HUES48 (cell line): ENCODE measurements at regions not wholly inside any gene's neighbourhood (a gene's known extent, or its start where the extent isn't known, plus 50 kb on each side); places are given as distances from the start of the nearest gene placed in this dataset.

ENCODE experiments used
- H3K27ac ChIP-seq: one replicate; pipeline ENCODE4 v1.7.0; 2013; ENCODE audit warnings: low read depth, low read length, inconsistent platforms
- H3K27me3 ChIP-seq: 2 replicates; pipeline ENCODE4 v1.6.1; 2013; ENCODE audit warnings: mild to moderate bottlenecking, low read length; ENCODE audit not compliant: control insufficient read depth, insufficient read depth
- H3K36me3 ChIP-seq: 2 replicates; pipeline ENCODE4 v1.6.1; 2013; ENCODE audit warnings: low read length; ENCODE audit not compliant: control insufficient read depth, insufficient read depth
- H3K4me1 ChIP-seq: 2 replicates; pipeline ENCODE4 v1.6.1; 2013; ENCODE audit warnings: mild to moderate bottlenecking, low read length; ENCODE audit not compliant: control insufficient read depth, insufficient read depth
- H3K4me3 ChIP-seq: 2 replicates; pipeline ENCODE4 v1.5.1; 2013; ENCODE audit warnings: mild to moderate bottlenecking, low read depth, low read length
- H3K9ac ChIP-seq: 2 replicates; pipeline ENCODE4 v1.6.1; 2013; ENCODE audit warnings: mild to moderate bottlenecking, low read depth, low read length, moderate library complexity
- H3K9me3 ChIP-seq: 2 replicates; pipeline ENCODE4 v1.6.1; 2013; ENCODE audit warnings: low read length; ENCODE audit not compliant: control insufficient read depth, insufficient read depth

DNA sequence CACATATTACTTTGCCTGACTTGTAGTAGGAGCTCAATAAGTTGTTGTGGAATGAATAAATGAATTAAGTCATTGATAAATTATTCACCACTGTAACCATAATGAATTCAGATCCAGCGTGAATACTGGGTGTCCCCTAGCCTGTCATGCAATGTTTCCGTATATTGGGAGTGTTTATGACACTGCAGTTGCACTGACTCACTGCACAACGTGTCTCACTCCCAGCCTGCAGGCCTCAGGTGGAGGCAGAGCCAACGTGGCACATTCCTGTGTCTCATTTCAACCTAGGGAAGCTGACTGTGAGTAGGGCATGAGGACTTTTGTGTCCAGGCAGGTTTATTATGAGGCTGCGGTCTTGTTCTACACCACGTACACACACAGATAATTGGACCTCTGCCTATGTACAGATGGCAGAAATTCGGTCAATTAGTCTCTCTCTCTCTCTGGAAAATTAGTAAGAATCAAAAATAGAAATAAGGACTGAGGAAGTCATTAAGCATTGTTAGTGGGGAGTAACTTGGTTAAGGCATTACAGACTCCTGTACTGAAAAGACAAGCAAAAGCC lies 299.1 kb upstream of the IGFBP3 start:
- no peak overlapping the region for H3K4me3 ChIP-seq
- no peaks in the 10 kb centered on the region for H3K36me3 ChIP-seq
- no peak overlapping the region for H3K27ac ChIP-seq
- H3K9me3 ChIP-seq = no peaks in the 10 kb centered on the region
- no peak overlapping the region for H3K9ac ChIP-seq
- H3K27me3 ChIP-seq = no peaks in the 10 kb centered on the region
- H3K4me1 ChIP-seq = no peaks in the 10 kb centered on the region

DNA sequence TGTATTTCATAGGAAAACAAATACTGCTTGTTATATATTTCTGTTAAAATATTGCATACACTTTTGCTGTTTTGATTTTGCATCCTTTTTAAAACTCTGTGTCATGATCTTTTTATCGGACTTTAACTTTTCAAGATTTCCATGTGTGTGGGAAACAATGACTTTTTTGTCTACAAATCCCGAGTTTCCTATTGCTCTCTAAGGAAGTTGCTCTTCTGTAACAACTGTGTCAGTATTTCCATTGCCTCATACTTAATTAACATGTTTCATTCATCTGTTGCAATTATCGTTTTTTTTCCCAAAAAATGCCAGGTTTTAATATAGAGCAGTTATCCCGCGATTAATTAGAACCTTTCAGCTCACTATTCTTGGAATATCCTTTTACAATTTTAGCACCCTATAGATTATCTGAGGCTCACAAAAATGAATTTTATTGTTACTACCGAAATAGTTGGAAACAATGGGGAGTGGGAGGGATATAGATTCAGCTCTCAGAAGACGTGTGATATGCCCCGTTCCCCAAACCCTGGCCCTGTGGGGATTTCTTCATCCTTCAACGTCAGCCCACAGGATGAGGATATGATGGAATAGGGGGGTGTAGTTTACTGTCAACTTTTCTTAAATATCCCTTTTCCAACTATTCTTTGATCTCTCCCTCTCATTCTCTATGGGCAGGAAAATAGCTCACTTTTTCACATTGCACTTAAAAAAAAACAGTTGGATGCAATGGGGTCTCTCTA lies 297.6 kb upstream of the IGFBP3 start:
- Histone ChIP-seq H3K36me3 (no peaks in the 10 kb centered on the region), H3K4me3 (no peak overlapping the region), H3K9ac (no peak overlapping the region), H3K9me3 (no peaks in the 10 kb centered on the region), H3K4me1 (no peaks in the 10 kb centered on the region), H3K27ac (no peak overlapping the region), H3K27me3 (no peaks in the 10 kb centered on the region)

DNA sequence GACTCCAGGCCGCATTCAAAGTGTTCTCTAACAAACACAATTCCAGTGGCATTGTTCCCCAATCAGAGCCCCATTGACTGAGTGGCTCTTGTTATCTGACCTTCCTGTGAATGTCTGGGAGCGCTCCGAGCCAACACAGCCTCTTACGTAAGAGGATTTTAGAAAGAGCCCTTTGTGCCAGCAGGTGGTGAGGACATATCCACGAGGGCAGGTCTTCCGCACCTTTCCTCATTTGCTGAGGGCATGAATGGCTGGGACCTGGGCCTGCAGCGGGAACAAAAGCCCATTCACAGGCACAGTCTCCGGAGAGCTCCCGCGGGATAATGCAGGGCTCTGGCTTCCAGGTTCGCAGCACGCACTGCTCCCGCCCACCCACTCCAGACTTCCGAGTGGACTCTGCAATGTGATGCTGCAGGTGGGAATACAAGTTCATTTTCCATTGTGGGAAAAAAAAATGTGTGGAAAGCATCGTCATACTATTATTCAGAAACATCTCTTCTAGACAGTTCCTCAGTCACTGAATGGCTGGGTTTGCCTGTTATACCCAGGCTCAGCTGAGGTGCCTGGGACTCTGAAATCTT lies 295.0 kb upstream of the IGFBP3 start:
- Histone ChIP-seq H3K36me3 (no peaks in the 10 kb centered on the region), H3K4me1 (no peaks in the 10 kb centered on the region), H3K9me3 (no peaks in the 10 kb centered on the region), H3K27ac (no peak overlapping the region), H3K27me3 (no peaks in the 10 kb centered on the region), H3K9ac (no peak overlapping the region), H3K4me3 (no peak overlapping the region)

DNA sequence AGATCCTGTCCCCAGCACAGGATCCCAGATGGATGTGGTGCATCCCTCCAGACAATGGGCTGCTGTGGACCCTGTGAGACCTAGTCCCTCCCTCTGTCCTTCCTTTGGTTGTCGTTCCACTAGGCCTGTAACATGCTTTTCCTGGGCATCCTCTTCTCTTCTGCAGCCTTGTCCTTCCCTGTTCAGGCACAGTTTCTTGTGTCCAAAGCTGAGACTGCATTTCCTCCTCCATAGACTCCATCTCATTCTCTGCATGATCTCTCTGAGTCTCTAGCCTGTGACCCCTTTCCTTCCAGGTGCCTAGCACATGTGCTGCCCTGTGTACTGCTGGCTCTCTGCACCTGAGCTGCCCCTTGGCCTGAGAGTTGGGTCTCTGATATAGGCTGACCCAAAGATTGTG lies 293.5 kb upstream of the IGFBP3 start:
- Histone ChIP-seq H3K36me3 (no peaks in the 10 kb centered on the region), H3K4me1 (no peaks in the 10 kb centered on the region), H3K9me3 (no peaks in the 10 kb centered on the region), H3K9ac (no peak overlapping the region), H3K27ac (no peak overlapping the region), H3K4me3 (no peak overlapping the region), H3K27me3 (no peaks in the 10 kb centered on the region)

DNA sequence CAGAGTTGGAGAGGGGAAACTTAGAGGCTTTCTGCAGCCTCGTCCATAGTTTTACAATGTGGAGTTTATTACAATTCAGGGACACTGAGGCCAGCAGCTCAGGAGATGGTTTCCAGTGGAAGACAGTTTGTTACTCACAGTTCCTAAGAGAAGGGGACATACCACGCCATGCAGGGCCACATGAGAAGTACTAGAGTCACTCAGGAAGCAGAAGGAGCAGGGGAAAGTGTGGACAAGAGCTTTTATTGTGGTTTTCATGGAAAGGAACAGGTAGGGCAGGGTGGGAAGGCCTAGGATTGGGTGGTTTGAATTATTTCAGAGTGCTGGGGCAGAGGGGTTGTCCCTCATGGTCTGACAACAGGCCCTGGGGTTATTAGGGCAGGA lies 292.1 kb upstream of the IGFBP3 start:
- Histone ChIP-seq H3K4me1 (no peaks in the 10 kb centered on the region), H3K36me3 (no peaks in the 10 kb centered on the region), H3K27ac (no peak overlapping the region), H3K9me3 (no peaks in the 10 kb centered on the region), H3K9ac (no peak overlapping the region), H3K4me3 (no peak overlapping the region), H3K27me3 (no peaks in the 10 kb centered on the region)

DNA sequence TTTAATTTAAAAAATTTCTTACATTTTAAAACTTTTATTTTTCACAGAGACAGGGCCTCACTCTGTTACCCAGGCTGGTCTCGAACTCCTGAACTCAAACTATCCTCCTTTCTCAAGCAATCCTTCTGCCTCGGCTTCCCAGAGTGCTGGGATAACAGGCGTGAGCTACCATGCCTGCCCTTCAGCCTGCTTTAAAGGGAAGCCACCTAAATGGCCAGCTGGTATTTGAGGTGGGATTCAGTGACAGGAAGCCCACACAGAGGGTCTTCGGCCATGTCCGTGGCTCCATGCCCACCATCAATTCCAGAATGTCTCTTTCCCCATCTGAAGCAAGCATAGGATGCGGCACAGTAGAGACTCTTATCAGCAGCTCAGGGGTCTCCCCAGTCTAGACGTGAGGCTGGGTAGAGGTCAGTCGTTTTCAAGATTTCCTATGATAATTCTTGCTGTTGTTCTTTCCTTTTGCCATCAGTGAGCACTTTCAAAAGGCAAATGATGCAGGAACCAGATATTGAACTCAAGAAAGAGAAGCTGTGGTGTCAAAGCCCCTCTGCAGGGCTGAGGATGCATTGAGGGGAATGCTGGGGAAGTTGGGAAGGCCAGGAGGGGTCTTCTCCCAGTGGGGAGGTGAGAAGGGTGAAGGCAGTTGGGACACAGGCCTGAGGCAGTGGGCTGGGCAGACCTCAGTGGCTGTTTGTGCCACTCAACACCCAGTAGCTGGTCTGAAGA lies 291.5 kb upstream of the IGFBP3 start:
- Histone ChIP-seq H3K9ac (no peak overlapping the region), H3K4me1 (no peaks in the 10 kb centered on the region), H3K9me3 (no peaks in the 10 kb centered on the region), H3K4me3 (no peak overlapping the region), H3K36me3 (no peaks in the 10 kb centered on the region), H3K27me3 (no peaks in the 10 kb centered on the region), H3K27ac (no peak overlapping the region)

DNA sequence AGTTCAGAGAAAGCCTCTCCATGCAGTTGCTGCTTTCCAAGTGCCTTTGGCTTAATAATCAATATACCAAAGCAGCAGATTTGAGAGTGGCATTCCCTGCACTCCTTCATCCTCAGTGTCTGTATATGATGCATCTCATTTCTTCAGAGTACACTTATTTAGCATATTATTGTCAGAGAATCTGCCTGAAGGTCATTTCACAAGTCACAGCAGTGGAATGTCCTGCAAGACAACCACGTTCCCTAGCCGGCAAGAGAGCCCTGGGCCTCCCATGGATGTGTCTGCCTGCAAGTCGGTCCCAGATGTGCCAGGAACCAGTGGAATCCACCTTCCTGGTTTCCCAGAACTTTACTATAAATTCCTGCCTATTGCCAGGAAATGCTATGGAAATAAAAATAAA lies 289.4 kb upstream of the IGFBP3 start:
- Histone ChIP-seq H3K4me1 (no peaks in the 10 kb centered on the region), H3K36me3 (no peaks in the 10 kb centered on the region), H3K27ac (no peak overlapping the region), H3K9ac (no peak overlapping the region), H3K4me3 (no peak overlapping the region), H3K27me3 (no peaks in the 10 kb centered on the region), H3K9me3 (no peaks in the 10 kb centered on the region)

DNA sequence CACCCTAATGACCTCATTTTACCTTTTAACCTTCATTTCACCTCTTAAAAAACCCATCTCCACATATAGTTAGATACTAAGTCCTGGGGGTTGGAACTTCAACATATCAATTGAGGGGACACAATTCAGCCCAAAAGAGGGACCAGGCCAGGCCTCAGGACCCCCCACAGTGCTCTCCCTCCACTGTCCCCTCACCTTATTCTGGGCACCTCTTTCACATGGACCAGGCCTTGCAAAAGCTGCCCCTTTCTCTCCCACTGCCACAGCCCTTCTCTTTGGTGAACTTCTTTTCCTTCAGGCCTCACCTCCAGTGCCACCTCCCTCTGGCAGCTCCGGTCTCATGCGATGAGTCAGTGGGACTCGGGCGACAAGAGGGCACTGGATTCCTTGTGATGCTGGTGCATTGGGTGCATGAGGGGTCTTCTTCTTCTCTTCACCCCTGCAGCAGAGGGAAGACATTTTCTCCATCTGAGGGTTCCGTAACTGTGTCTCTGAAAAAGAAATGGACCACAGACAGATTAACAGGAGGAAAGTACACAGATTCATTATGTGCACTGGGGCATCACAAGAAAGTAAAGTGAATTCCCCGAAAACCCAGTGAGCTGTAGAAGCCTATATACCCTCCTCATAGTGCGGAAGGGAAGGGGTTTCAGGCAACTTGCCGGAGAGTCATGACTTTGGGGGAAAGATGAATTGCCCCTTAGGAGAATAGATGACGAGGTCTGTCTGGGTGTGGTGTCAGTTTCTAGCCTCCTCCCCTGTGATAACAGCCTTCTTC lies 288.7 kb upstream of the IGFBP3 start:
- H3K9ac ChIP-seq = no peak overlapping the region
- H3K4me3 ChIP-seq = no peak overlapping the region
- H3K27me3 ChIP-seq = no peaks in the 10 kb centered on the region
- no peaks in the 10 kb centered on the region for H3K9me3 ChIP-seq
- H3K4me1 ChIP-seq = no peaks in the 10 kb centered on the region
- no peaks in the 10 kb centered on the region for H3K36me3 ChIP-seq
- H3K27ac ChIP-seq = no peak overlapping the region

DNA sequence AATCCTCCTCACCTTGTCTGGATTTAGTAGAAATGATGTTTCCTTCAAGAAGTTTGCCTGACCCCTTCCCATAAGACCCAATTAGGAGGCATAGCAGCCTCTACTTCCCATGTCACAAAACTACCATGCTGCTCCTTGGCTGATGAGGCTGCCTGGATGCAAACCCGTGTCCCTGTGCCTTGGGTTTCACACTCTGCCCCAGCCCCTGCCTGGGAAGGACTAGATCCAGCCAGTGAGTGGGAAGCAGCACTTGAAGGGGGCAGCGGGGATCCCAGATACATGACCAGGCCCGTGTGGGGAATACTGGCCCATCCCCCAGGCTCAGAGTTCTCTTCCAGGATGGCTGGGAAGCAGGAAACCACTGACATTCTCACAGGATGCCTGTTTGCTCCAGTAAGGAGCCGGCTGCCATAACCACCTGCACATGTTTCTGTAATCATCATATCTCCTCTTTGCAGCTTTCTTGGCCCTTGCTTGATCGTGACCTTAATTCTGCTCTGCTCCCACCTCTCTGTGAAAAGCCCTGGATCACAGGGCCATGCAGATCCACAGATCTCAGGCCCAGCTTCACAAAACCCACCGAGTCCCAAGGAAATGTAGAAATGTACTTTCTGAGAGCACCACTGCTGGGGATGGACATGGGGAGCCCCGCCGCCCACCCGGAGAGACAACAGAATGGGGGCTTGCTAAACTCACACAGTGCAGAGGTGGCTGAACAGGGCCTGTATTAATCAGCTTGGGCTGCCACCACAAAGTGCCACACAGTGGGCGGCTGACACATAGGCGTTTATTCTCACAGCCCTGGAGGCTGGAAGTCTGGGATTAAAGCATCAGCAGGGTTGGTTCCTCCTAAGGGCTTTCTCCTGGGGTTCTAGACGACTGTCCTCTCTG lies 287.8 kb upstream of the IGFBP3 start:
- H3K36me3 ChIP-seq = no peaks in the 10 kb centered on the region
- H3K9me3 ChIP-seq = no peaks in the 10 kb centered on the region
- no peak overlapping the region for H3K4me3 ChIP-seq
- H3K9ac ChIP-seq = no peak overlapping the region
- no peaks in the 10 kb centered on the region for H3K4me1 ChIP-seq
- no peaks in the 10 kb centered on the region for H3K27me3 ChIP-seq
- H3K27ac ChIP-seq = no peak overlapping the region

DNA sequence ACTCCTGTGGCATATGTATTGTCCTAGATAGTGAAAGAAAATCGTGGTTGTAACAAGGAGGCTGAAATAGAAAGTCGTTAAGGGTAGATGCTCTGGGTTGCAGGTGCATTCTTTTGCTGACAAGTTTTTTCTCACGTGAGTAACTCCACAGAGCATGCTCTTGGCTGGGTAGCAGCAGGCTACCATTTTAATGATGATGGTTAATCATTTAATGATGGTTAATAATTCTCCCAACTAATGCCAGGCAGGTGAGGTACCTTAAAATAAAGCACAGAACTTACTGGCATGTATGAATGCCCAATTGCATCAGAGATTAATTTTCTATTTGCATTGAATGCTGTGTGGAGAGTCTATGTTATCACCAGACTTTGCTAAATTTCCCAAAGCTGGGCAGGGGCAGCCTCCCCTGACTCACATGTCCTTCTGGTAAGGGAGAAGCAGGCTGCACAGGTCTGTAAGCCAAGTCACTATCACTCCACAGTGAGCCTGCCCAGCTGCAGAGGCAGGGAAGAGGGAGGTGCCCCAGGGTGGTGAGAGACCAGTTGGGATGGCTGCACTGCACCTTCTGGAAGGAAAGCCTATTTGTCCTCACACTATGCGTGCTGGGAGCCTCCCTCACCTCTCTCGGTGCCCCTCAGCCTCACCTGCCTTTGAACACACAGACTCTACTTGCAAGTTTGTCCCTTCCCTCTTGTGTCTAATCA lies 287.0 kb upstream of the IGFBP3 start:
- Histone ChIP-seq H3K36me3 (no peaks in the 10 kb centered on the region), H3K9me3 (no peaks in the 10 kb centered on the region), H3K27me3 (no peaks in the 10 kb centered on the region), H3K9ac (no peak overlapping the region), H3K4me3 (no peak overlapping the region), H3K27ac (no peak overlapping the region), H3K4me1 (no peaks in the 10 kb centered on the region)
